HG03565 (cell line): ENCODE measurements at regions not wholly inside any gene's neighbourhood (a gene's known extent, or its start where the extent isn't known, plus 50 kb on each side); places are given as distances from the start of the nearest gene placed in this dataset.
"Not testable (repeated sequence)": the region's sequence is repeated elsewhere in the genome, so short reads cannot be mapped to it uniquely, and the experiment has no call there.

ENCODE experiments used
- ATAC-seq: cut with Tn5 transposase; IDR thresholded peaks from one replicate; pipeline ENCODE4 v1.9.1; 2021; ENCODE audit warnings: mild to moderate bottlenecking, moderate library complexity; ENCODE audit not compliant: unreplicated experiment

DNA sequence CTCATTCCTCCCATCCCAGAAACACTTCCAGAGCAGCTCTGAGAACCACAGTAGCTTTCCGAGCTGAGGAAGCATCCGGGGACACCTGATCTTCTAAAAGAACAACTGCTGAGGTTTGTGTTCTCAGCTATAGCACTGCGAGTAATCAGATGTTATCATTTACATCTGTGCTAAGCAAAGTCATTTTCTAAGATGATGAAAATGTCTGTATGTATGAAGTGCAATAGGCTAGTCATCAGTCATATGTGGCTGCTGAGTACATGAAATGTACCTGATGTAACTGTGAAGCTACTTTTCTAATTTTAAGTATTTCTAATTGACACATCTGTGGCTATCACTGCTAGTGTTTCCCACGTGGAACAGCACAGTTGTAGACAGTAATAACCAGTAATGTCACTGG lies 582.0 kb downstream of the RPIA start:
- not testable (repeated sequence) for ATAC-seq

GRCh38 chr2:89280536-89280935 lies 589.1 kb downstream of the RPIA start:
- ATAC-seq: not testable (repeated sequence)

GRCh38 chr2:89286448-89287080 lies 595.1 kb downstream of the RPIA start:
- ATAC-seq: not testable (repeated sequence)

GRCh38 chr2:89287084-89287483 lies 595.6 kb downstream of the RPIA start:
- not testable (repeated sequence) for ATAC-seq

GRCh38 chr2:89291717-89292298 lies 600.3 kb downstream of the RPIA start:
- ATAC-seq: not testable (repeated sequence)

- not testable (repeated sequence) for ATAC-seq
Observed at GRCh38 chr2:89293399-89293798, 601.9 kb downstream of the RPIA start.

DNA sequence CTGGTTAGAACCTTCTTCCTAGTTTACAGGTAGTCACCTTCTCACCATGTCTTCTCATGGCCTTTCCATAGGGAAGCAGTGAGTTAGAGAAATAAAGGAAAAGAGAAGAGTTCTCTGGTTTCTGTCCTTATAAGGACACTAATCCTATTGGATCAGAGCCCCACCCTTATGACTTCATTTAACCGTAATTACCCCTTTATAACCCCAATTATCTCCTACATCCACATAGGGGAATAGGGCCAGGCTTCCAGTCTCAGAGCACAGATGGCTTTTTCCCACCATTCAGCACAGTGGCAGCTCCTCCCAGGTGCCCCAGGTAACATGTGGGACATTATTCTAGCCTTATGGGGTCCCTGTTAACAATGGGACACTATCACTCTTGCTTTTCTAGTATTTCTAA lies 602.9 kb downstream of the RPIA start:
- not testable (repeated sequence) for ATAC-seq

DNA sequence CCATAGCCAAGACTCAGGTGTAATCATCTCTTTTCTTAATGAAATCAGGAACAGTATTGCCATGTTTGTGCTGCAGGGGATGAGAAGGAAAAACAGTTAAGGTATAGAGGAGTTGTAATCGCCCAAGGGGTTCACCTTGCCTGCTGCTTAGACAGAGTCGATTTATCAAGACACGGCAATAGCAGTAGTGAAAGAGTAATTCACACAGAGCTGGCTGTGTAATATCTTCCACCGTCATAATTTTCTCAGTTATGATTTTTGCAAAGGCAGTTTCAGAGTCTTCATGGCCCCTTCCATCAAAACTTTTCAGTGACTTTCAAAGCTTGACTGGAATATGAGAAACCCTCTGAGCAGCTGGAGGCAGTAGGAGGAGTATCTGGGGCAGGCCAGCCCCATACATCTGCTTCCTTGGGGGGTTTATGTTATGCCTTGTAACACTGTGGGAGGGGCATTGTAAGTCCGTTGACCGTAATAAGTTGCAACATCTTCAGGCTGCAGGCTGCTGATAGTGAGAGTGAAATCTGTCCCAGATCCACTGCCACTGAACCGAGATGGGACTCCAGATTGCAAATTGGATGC lies 605.4 kb downstream of the RPIA start:
- ATAC-seq: peak; percentile 27

DNA sequence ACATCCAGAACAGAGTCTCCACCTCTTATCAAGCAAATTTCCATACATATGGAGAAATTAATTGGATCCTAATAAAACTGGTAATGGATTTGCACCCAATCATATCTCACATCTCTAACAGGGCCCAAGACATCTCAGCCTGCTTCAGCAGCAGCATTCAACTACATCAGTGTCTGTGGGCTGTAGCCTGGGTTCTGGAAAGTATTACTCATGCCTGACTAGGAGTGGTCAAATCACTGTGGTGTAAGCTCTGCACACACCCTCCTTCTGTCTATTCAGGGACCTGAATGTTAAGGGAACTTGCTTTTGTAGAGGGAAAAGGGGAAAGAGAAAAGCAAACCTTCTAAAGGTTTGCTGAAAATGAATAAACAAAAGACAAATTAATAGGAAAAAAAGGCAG lies 607.7 kb downstream of the RPIA start:
- ATAC-seq: peak; percentile 86

- ATAC-seq: not testable (repeated sequence)
Observed at GRCh38 chr2:89305623-89306022, 614.1 kb downstream of the RPIA start.

GRCh38 chr2:89306869-89307637 lies 615.6 kb downstream of the RPIA start:
- not testable (repeated sequence) for ATAC-seq

DNA sequence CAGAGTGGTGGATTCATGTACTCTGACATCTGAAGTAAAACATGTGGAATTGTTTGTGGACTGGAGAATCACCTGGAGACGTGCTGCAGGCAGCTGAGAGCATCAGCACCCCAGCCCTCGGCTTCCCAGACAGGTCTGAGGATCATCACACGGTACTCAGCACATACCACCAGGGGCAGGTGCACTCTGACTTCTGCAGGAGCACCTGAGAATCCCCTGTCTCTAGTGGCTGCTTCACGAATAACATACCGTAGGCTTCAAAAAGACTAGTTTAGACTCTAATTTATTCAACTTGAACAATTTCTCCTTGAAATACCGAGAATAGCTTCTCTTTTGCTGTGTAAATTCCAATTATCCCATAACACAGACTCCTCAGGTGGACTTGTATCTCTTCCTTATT lies 627.5 kb downstream of the RPIA start:
- ATAC-seq: not testable (repeated sequence)

DNA sequence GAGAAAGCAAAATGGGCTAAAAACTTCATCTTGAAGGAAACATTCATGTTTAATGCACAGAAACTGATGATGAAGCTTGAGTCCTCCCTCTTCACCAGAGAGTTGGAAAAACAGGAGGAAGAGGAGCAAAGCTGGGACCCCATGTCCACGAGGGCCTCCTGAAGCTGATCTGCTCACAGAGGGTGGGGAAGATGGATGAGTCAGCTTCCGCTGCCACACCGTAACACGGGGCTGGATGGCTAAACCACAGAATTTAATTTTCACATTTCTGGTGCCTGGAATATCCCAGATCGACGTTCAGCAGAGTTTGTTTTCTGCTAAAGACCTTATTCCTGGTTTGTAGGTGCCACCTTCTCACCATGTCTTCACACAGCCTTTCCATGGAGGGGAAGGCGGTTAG lies 634.4 kb downstream of the RPIA start:
- ATAC-seq: not testable (repeated sequence)

GRCh38 chr2:89326455-89326854 lies 635.0 kb downstream of the RPIA start:
- ATAC-seq: not testable (repeated sequence)

- not testable (repeated sequence) for ATAC-seq
Observed at GRCh38 chr2:89328790-89329189, 637.3 kb downstream of the RPIA start.
